LoVo (cell line): ENCODE measurements at regions not wholly inside any gene's neighbourhood (a gene's known extent, or its start where the extent isn't known, plus 50 kb on each side); places are given as distances from the start of the nearest gene placed in this dataset.

Experiments used
- DNase-seq: peaks from one replicate; pipeline ENCODE4 v3.0.0-alpha.2; 2016; ENCODE audit warnings: low spot score

- no peak for DNase-seq
Measured at GRCh38 chr12:91793676-91794075, 352.0 kb downstream of the BTG1 start.

- no peak for DNase-seq
Measured at GRCh38 chr12:91792597-91792996, 353.0 kb downstream of the BTG1 start.

- no peak for DNase-seq
Measured at GRCh38 chr12:91786499-91787272, 359.0 kb downstream of the BTG1 start.

GRCh38 chr12:91785655-91786498 is 359.8 kb downstream of the BTG1 start:
- no peak for DNase-seq

GRCh38 chr12:91781114-91781513 is 364.5 kb downstream of the BTG1 start:
- no peak for DNase-seq

- peak; percentile 98 for DNase-seq
Measured at GRCh38 chr12:91778938-91779400, 366.7 kb downstream of the BTG1 start.

GRCh38 chr12:91778091-91778832 is 367.4 kb downstream of the BTG1 start:
- no peak for DNase-seq

GRCh38 chr12:91777268-91777992 is 368.2 kb downstream of the BTG1 start:
- peak; percentile 68 for DNase-seq

GRCh38 chr12:91774434-91774921 is 371.2 kb downstream of the BTG1 start:
- peak; percentile 40 for DNase-seq

- no peak for DNase-seq
Measured at GRCh38 chr12:91773749-91774429, 371.8 kb downstream of the BTG1 start.

- DNase-seq, result no peak
Measured at GRCh38 chr12:91772411-91772810, 373.2 kb downstream of the BTG1 start.

GRCh38 chr12:91769736-91770135 is 375.9 kb downstream of the BTG1 start:
- DNase-seq, result no peak

GRCh38 chr12:91767237-91767636 is 378.4 kb downstream of the BTG1 start:
- no peak for DNase-seq

GRCh38 chr12:91766454-91766853 is 379.2 kb downstream of the BTG1 start:
- DNase-seq, result no peak

- DNase-seq, result no peak
Measured at GRCh38 chr12:91763654-91764370, 381.8 kb downstream of the BTG1 start.

GRCh38 chr12:91753649-91754048 is 392.0 kb downstream of the BTG1 start:
- no peak for DNase-seq

- DNase-seq, result no peak
Measured at GRCh38 chr12:91746976-91747375, 398.7 kb downstream of the BTG1 start.

GRCh38 chr12:91744597-91744996 is 401.0 kb downstream of the BTG1 start:
- no peak for DNase-seq

GRCh38 chr12:91743704-91744321 is 401.8 kb downstream of the BTG1 start:
- no peak for DNase-seq

- no peak for DNase-seq
Measured at GRCh38 chr12:91743280-91743679, 402.4 kb downstream of the BTG1 start.
